ENCODE measurements at regions not wholly inside any gene's neighbourhood (a gene's known extent, or its start where the extent isn't known, plus 50 kb on each side); places are given as distances from the start of the nearest gene placed in this dataset.
A peak's percentile ranks its signal among the peaks of the same experiment; 100 is the strongest.

GRCh38 chr6:92737983-92738382 lies 681.4 kb downstream of the EPHA7 start:
- DNase-seq (ENCODE audit: low read depth) = no peak
- no peak for TF ChIP-seq CTCF (IDR thresholded peaks at IDR 0.05; ENCODE audit: control insufficient read depth, extremely low read depth, insufficient read depth)
- H3K4me3 ChIP-seq (ENCODE audit: low read depth, low read length) = no peak overlapping the region

GRCh38 chr6:92723390-92723931 lies 695.9 kb downstream of the EPHA7 start:
- H3K4me3 ChIP-seq (ENCODE audit: low read depth, low read length) = no peak overlapping the region

GRCh38 chr6:92719773-92720172 lies 699.6 kb downstream of the EPHA7 start:
- DNase-seq (ENCODE audit: low read depth) = no peak
- H3K4me3 ChIP-seq (ENCODE audit: low read depth, low read length) = no peak overlapping the region
- no peak for TF ChIP-seq CTCF (IDR thresholded peaks at IDR 0.05; ENCODE audit: control insufficient read depth, extremely low read depth, insufficient read depth)

More at GRCh38 chr6:92723390-92723931, 695.9 kb downstream of the EPHA7 start:
- TF ChIP-seq CTCF (IDR thresholded peaks at IDR 0.05; ENCODE audit: control insufficient read depth, extremely low read depth, insufficient read depth) = no peak
- no peak for DNase-seq (ENCODE audit: low read depth)

- no peak for TF ChIP-seq CTCF (IDR thresholded peaks at IDR 0.05; ENCODE audit: control insufficient read depth, extremely low read depth, insufficient read depth)
- no peak for DNase-seq (ENCODE audit: low read depth)
- H3K4me3 ChIP-seq (ENCODE audit: low read depth, low read length) = no peak overlapping the region
Measured at GRCh38 chr6:92716638-92717037, 702.7 kb downstream of the EPHA7 start.

- no peak for TF ChIP-seq CTCF (IDR thresholded peaks at IDR 0.05; ENCODE audit: control insufficient read depth, extremely low read depth, insufficient read depth)
- H3K4me3 ChIP-seq (ENCODE audit: low read depth, low read length) = no peak overlapping the region
- DNase-seq (ENCODE audit: low read depth) = peak; percentile 23
Measured at GRCh38 chr6:92715991-92716390, 703.4 kb downstream of the EPHA7 start.

- TF ChIP-seq CTCF (IDR thresholded peaks at IDR 0.05; ENCODE audit: control insufficient read depth, extremely low read depth, insufficient read depth) = no peak
- H3K4me3 ChIP-seq (ENCODE audit: low read depth, low read length) = no peak overlapping the region
- no peak for DNase-seq (ENCODE audit: low read depth)
Measured at GRCh38 chr6:92714346-92714745, 705.0 kb downstream of the EPHA7 start.

GRCh38 chr6:92710048-92710447 lies 709.3 kb downstream of the EPHA7 start:
- DNase-seq (ENCODE audit: low read depth) = no peak

More at GRCh38 chr6:92710048-92710447, 709.3 kb downstream of the EPHA7 start:
- no peak for TF ChIP-seq CTCF (IDR thresholded peaks at IDR 0.05; ENCODE audit: control insufficient read depth, extremely low read depth, insufficient read depth)
- no peak overlapping the region for H3K4me3 ChIP-seq (ENCODE audit: low read depth, low read length)
